NCI-H748 treated with DMSO at 0.1 percent for 48 hours (cell line): ENCODE measurements at regions not wholly inside any gene's neighbourhood (a gene's known extent, or its start where the extent isn't known, plus 50 kb on each side); places are given as distances from the start of the nearest gene placed in this dataset.
"Not testable (repeated sequence)": the region's sequence is repeated elsewhere in the genome, so short reads cannot be mapped to it uniquely, and the experiment has no call there.

ENCODE experiments used
- DNase-seq: peaks from one replicate; lab custom pipeline; 2025; lab: John Stamatoyannopoulos, UW

DNA sequence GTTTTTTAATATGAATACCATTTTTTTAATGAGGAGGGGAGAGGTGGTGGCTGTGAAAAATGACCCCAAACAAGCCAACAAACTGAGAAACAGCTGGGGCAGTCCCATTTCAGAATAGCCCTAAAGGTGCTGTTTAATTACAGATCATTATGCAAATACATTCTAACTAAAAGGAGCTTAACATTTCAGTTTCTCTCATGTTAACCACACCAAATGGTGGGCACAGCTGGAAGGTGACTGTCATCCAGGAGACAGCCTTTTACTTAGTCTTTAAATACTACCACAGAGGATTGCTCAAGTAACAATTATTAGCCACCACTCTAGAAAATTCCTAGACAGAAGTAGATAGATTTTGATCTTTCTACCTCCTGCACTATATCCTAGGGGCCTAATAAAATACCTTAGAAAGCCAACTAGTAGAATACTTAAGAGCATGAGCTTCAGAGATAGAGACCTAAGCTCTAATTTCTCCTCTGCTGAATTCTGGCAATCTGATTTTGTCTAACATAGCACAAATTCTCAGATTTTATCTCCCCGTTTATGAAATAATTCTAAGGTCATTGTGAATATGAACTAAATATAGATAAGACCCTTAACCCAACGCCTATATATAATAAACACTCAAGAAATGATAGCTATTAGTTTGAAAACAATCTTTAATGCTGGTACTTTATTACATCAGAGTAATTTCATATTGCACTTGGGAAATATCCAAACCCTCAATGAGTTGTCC is 615.1 kb upstream of the NRSN1 start:
- no peak for DNase-seq

- no peak for DNase-seq
These were observed 614.2 kb upstream of the NRSN1 start for GRCh38 chr6:23511817-23512216.

DNA sequence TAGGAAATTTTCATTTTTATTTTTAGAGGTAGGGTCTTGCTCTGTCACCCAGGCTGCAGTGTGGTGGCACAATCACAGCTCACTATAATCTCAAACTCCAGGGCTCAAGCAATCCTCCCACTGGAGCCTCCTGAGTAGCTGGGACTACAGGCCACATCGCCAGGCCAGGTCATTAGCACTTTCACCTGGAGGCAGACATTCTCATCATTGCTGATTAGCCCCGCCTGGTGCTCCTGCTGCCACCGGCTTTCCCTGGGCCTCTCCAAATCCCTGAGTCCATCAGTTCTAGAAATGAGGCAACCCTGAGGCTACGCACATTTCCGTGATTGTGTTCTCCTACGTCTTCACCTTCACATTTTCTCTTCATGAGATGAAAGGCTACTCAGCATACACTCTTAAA is 607.7 kb upstream of the NRSN1 start:
- no peak for DNase-seq

- no peak for DNase-seq
These were observed 603.0 kb upstream of the NRSN1 start for GRCh38 chr6:23522792-23523547.

DNA sequence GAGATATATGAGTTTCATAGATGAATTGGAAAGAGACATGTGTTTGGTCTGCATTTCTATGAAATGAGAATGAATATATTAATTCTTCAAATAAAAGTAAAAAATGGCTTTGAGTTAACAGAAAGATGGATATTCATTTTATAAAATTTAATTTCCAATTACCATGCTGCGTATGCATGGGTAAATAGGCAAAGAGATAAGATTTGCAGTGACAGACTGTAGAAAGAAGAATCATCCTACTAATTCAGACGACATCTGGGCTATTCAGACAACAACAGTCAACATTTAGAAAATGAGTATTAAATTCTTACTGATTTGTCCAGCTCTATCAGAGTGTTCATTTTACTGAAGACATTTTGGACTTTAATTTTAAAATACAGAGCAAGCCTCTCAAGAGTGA is 602.2 kb upstream of the NRSN1 start:
- DNase-seq: no peak

DNA sequence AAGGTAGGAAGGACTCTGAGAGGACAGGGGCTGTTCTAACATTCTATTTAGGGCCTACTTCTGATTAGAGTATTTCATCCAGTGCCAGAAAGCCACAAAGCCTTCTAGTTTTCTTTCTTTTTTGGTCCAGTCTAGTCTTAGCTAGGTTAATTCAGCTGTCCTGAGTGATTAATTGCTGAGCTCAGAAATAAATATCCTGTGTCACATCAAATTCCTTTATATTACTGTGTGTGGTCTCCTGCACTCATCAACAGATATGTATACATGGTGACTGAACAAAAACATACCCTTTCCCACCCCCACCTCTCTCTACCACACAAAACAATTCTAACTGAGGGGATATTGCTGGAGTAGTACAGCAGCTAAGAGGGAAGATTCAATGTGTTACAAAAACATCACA is 601.5 kb upstream of the NRSN1 start:
- DNase-seq: no peak

- DNase-seq: no peak
These were observed 599.5 kb upstream of the NRSN1 start for GRCh38 chr6:23526526-23526925.

- DNase-seq: no peak
These were observed 596.1 kb upstream of the NRSN1 start for GRCh38 chr6:23529902-23530301.

DNA sequence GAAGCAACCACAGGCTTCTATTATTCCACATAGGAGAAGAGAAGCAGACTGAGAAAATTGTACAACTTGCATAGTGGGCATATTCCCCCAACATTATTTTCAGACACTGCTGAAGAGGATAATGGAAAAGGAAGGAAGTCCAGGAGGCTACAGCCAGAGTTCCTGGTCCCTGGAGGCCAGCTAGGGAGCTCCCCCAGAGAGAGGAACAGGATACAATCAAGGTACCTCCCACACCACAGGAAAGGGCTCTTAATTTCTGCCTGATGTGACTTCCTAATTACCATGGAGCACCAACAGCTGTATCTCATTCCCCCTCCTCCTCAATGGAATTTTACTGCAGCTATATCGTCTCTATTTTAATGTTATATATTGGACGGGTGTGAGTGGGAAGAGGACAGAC is 594.3 kb upstream of the NRSN1 start:
- no peak for DNase-seq

GRCh38 chr6:23532227-23532626 is 593.8 kb upstream of the NRSN1 start:
- DNase-seq: no peak

- DNase-seq: no peak
These were observed 592.7 kb upstream of the NRSN1 start for GRCh38 chr6:23533311-23533710.

- DNase-seq: no peak
These were observed 592.1 kb upstream of the NRSN1 start for GRCh38 chr6:23533944-23534343.

DNA sequence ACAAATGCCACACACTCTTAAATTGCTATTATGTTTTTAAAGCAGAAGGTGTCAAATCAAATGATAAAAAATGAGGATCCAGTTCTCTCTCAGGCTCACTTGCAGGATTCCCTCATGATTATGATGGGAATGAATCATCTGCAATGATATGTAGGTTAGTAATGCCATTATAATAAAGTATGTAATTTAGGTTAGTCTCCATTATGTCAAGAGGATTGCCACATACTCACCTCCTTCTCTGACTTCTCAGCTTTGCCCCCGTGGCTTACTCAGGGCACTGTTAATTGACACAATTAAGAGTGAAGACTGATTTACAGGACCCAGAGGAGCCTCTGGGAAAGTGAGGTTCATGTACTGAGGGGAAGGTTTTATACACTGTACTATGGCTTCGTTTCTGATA is 591.7 kb upstream of the NRSN1 start:
- DNase-seq: no peak

DNA sequence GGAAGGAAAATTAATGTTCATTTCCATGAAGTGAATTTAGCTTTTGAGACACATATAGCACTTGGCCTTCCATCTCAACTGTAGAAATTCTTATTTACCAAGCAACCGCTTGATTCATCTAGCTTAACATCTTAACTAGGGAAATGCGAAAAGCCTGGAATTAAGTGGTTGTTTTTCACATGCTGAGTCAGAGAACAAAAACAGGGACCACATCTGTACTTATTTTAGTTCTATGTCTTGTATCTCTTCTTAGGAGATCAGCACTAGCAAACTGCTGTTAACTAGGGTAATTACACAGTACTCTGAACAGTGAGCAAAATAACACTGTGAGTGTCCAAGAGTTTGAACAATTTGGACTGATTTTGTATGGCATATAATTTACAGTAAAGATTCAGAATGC is 590.9 kb upstream of the NRSN1 start:
- DNase-seq: no peak

GRCh38 chr6:23537828-23538227 is 588.2 kb upstream of the NRSN1 start:
- no peak for DNase-seq

- no peak for DNase-seq
These were observed 578.2 kb upstream of the NRSN1 start for GRCh38 chr6:23547851-23548250.

GRCh38 chr6:23554953-23555352 is 571.1 kb upstream of the NRSN1 start:
- DNase-seq: not testable (repeated sequence)

DNA sequence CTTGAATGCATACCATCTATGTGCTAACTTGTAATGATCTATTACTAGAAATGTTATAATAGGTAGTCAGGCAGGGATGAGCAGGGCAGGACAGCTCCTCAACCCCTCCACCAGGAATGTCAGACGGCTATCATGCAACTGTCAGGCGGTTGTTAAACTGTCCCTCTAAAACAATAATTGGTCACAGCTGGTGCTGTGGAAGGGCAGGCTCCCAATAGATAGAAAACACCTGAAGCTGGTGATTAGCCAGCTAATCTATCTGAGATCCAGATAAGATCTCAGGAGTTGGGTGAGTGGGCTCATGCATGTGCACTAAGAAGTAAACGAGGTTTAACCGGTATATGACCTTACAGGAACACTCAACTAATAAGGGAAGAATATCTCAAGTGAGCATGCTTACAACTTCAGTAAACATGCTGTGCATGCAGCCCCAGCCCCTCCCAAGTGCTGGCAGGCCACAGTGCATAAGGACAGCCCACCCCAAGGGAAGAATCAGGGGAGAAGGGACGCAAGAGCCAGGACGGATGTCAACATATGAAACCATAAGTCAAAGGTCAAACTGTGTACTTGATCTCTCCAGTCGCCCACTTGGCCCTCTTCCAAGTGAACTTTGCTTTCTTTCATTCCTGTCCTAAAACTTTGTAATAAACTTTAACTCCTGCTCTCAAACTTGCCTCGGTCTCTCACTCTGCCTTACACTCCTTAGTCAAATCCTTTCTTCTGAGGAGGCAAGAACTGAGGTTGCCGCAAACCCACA is 566.2 kb upstream of the NRSN1 start:
- DNase-seq: no peak

GRCh38 chr6:23561732-23562131 is 564.3 kb upstream of the NRSN1 start:
- no peak for DNase-seq

DNA sequence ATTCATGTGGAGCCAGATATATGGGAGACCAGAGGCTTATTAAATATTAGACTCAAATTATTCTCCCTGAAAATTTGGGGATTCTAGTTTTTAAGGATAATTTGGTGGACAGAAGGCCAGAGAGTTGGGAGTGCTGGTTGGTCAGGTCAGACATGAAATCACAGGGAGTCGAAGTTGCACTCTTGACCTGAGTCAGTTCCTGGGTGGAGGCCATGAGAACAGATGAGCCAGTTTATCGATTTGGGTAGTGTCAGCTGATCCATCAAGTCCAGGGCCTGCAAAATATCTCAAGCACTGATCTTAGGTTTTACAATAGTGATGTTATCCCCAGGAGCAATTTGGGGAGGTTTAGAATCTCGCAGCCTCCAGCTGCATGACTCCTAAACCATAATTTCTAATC is 563.5 kb upstream of the NRSN1 start:
- DNase-seq: no peak

GRCh38 chr6:23563323-23563722 is 562.7 kb upstream of the NRSN1 start:
- DNase-seq: no peak

GRCh38 chr6:23566418-23566817 is 559.6 kb upstream of the NRSN1 start:
- peak; percentile 88 for DNase-seq

DNA sequence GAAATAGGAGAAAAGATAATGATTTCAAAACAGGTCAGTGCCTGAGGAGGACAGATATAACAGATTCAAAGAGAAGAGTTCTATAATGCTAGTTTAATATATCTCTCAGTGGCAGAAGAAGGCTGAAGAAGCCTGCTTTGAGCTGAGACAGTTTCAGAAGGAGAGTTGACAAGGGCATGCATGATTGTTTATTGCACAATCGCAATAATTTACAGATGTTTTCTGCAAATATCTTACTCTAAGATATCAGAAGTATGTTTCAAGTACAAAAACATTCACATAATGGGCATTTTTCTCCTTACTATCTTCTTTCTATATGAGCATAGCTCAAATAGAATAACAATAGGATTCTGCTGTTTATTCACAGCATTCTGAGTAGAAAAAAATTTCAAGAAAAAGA is 557.7 kb upstream of the NRSN1 start:
- no peak for DNase-seq
